LHCN-M2 (cell line): ENCODE measurements at regions not wholly inside any gene's neighbourhood (a gene's known extent, or its start where the extent isn't known, plus 50 kb on each side); places are given as distances from the start of the nearest gene placed in this dataset.

ENCODE experiments used
- DNase-seq: peaks from one replicate; pipeline ENCODE4 v3.0.0-alpha.2; 2012; ENCODE audit warnings: low read depth

GRCh38 chr18:44197832-44198611, 482.7 kb upstream of the SETBP1 start:
- peak; percentile 36 for DNase-seq

DNA sequence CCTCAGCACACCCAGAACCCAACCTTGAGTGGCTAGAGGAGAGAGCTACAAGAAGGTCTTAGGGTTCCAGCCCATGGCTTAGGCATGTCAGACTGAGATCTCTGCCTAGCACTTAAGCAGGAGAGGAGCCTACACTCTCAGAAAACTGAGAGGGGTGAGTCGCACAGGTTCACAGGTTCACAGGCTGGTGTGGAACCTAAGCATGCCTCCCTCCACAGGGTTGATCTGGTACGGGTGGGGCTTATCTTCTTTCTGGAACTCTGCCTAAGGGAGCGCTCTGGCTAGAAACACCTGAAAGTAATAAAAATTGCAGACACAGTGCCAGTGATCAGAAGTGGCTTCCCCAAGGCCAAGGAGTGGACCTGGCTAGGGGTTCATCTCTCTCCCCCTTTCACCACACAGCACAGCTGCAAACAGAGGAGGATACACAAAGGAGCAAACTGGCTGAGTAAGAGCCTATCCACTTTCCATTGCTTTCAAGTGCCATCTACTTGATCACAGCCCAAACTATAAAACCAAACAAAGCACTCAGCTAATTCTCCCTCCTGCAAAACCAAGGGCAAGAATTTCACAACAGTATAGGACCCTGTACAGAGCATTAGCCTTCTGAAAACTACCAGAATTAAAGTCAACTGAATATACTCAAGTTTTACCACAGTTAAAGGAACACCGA, 481.9 kb upstream of the SETBP1 start:
- DNase-seq = peak; percentile 1

GRCh38 chr18:44213293-44213692, 467.4 kb upstream of the SETBP1 start:
- DNase-seq = no peak

- DNase-seq = no peak
Measured at GRCh38 chr18:44214396-44214795, 466.3 kb upstream of the SETBP1 start.

GRCh38 chr18:44216169-44216568, 464.5 kb upstream of the SETBP1 start:
- no peak for DNase-seq

GRCh38 chr18:44227501-44227900, 453.2 kb upstream of the SETBP1 start:
- DNase-seq = no peak

- peak; percentile 15 for DNase-seq
Measured at GRCh38 chr18:44229693-44230108, 451.0 kb upstream of the SETBP1 start.

GRCh38 chr18:44231936-44232335, 448.8 kb upstream of the SETBP1 start:
- no peak for DNase-seq

DNA sequence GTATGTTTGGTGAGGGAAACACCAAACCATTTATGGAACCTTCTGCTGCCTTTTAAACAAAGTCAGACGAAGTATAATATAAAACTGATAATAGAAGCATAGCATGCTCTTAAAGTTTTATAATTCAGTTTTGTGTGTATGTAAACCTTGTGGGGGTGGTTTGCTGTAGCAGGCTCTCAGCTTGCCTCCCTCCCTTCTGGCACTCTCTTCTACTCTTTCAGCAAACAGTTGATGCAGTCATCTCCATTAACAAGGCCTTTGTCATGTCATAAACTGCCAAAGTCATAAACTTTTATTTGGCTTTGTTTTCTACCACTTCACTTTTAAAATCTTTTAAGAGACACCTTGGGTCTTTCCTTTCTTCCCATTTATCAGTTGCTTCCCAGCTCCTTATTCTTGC, 448.2 kb upstream of the SETBP1 start:
- no peak for DNase-seq

GRCh38 chr18:44238454-44238853, 442.2 kb upstream of the SETBP1 start:
- DNase-seq = peak; percentile 37

DNA sequence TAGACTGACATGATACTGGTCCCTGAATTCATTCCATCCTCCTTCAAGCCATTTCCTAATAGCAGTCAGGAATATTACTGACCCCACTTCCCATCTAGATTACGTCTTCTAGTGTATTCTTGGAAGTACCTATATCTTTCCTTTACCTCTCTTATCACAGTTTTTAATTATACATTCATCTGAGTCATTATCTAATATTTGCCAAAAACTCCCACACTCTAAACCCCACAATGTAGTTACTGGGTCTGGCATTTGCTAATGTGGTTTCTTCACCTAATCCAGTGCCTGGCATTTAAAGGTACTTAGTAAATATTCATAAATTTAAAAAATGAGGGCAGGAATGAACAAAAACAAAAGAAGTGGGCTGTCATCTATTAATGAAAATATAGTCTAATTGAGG, 441.8 kb upstream of the SETBP1 start:
- no peak for DNase-seq

DNA sequence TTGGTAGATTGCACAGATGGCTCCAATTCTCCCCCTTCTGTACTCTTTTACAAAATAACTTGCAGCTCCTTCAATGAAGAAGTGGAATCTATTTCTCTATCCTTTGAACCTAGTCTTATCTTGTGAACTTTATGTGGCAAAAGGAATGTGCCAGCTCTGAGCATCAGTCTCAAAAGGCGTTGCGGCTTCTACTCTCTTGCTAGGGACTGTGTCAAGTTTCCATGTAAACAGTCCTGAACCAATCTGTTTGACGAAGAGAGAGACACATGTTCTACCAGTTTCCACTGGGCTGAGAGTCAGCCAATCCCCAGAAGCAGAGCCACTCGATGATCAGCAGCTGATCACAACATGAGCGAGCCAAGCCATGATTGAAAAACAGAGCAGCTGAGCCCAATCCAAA, 439.7 kb upstream of the SETBP1 start:
- no peak for DNase-seq

DNA sequence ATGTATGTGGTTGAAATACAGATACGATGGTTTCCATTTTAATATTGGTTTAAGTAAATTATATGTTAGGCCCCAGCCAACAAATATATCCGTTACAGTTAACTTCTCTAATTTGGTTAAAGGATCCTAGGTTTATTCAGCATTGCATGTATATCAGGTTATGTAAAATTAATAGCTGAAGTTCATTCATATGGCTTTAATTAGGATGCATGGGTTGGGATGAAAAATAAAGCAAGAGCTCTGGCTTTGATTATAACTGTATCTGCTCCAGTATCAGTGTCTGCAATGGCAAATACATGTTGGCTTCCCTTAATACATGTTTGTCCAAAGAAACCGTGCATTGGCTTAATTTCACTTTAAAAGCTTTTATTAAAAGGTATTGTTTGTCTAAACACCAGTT, 435.7 kb upstream of the SETBP1 start:
- no peak for DNase-seq

DNA sequence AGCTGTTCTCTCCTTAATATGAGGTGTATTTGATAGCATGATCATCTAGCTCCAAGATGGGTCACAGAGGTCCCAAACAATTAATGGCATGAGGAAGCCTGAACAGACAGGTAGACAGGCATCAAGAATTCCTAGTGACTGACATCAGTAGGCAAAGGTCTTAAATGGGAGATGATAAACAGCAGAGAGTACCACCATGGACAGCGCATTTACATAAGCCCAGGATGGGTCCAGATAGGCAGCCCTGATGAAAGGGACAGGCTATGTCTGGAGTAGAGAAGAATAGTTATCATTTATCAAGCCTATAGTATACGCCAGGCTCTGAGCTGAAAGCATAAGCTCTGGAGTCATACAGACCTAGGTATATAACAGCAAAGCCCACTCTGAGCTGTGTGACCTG, 434.7 kb upstream of the SETBP1 start:
- peak; percentile 19 for DNase-seq

DNA sequence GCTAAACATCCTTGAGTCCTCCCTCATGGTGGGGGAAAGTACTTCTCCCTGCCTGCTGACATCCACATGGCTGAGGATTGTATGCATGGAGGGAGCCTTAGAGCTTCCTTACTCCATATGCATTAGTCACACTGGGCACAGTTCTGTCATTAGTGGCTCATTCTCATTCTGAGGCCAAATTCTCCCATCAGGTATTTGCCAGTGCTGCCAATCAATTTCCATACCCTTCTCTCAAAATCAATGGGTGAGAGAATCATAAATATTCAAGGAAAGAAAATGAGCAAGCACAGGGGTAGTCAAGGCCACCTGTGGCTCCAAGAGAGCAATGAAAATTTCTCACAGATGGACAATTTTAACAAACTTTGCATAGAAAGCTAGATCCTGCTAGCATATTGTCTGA, 422.6 kb upstream of the SETBP1 start:
- no peak for DNase-seq

DNA sequence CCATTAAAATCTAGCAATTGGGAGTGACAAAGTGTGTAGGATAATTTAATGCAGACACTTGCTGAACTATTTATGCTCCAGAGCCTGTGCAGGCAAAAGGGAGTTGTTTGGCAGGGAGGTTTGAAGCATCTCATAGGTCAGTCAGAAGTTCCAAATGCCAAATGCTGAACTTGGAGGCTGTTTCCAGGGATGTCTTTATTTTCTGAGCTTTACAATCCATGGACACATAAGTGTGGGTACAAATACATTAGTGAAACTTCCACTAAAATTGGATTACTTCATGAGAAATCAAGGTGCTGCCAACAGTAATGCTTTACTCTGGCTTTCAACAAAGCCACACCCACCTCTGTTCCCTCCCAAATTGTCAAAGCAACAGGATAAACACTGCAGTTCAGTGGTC, 422.1 kb upstream of the SETBP1 start:
- no peak for DNase-seq

- DNase-seq = no peak
Measured at GRCh38 chr18:44259610-44260009, 421.1 kb upstream of the SETBP1 start.

- DNase-seq = no peak
Measured at GRCh38 chr18:44265437-44265836, 415.3 kb upstream of the SETBP1 start.

GRCh38 chr18:44273298-44273697, 407.4 kb upstream of the SETBP1 start:
- no peak for DNase-seq

DNA sequence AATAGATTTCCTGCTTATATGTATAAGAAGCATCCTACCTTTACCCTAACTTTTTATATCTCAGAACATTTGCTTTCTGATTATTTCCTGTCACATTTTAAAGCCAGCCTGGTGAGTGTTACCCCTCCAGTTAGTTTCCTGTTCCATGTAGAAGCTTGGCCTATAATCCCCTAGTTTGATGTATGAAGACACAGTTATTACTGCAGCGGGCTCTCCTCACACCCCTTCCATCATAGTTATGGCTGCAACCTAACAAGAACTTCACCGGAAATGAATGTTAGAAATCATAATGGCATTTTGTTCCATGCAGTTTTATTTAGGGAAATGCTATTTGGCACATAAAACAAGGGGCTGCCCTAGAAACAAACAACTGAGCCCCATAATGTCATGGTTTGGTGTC, 400.2 kb upstream of the SETBP1 start:
- no peak for DNase-seq

DNA sequence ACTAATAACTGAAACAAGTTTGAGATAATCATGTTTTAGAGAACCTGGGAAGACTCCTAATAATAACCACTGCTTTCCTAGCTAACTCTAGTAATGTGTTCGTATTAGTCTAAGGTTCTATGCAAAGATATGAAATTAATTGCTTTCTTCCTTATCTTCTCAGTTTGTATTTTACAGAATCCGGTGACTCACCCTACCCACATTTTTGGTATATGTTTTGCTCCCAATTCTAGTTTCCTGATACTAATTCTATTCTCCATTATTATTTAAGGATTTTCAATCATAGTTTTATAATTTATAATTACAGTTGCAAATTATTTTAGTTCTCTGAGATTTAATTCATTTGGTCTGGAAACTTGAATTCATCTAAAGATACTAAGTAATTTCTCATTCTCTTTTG, 394.6 kb upstream of the SETBP1 start:
- no peak for DNase-seq

- no peak for DNase-seq
Measured at GRCh38 chr18:44290366-44290977, 390.2 kb upstream of the SETBP1 start.

DNA sequence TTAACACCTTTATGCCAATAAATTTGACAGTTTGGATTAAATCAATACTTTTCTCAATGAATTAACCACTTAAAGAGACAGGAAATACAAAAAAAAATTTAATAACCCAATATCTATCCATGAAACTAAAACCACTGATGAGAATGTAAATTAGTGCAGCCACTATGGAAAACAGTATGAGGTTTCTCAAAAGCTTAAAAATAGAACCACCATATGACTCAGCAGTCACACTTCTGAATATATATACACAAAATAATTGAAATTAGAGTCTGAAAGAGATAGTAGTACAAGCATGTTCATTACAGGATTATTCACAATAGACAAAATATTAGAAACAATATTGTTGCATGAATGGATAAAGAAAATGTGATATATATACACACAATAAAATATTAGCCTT, 382.1 kb upstream of the SETBP1 start:
- DNase-seq = no peak
